ENCODE measurements at regions not wholly inside any gene's neighbourhood (a gene's known extent, or its start where the extent isn't known, plus 50 kb on each side); places are given as distances from the start of the nearest gene placed in this dataset.

GRCh38 chr21:21690068-21690665, 692.0 kb downstream of the NCAM2 start:
- no peak for DNase-seq
- TF ChIP-seq, protein P1, sequence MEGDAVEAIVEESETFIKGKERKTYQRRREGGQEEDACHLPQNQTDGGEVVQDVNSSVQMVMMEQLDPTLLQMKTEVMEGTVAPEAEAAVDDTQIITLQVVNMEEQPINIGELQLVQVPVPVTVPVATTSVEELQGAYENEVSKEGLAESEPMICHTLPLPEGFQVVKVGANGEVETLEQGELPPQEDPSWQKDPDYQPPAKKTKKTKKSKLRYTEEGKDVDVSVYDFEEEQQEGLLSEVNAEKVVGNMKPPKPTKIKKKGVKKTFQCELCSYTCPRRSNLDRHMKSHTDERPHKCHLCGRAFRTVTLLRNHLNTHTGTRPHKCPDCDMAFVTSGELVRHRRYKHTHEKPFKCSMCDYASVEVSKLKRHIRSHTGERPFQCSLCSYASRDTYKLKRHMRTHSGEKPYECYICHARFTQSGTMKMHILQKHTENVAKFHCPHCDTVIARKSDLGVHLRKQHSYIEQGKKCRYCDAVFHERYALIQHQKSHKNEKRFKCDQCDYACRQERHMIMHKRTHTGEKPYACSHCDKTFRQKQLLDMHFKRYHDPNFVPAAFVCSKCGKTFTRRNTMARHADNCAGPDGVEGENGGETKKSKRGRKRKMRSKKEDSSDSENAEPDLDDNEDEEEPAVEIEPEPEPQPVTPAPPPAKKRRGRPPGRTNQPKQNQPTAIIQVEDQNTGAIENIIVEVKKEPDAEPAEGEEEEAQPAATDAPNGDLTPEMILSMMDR (IDR thresholded peaks at IDR 0.05; ENCODE audit: unreplicated experiment): no peak
- Mint-ChIP-seq H3K4me1 (ENCODE audit: low read depth, unreplicated experiment) (no peaks in the 10 kb centered on the region), H3K27ac (ENCODE audit: unreplicated experiment) (no peak overlapping the region), H3K9me3 (ENCODE audit: low read depth, unreplicated experiment) (peaks cover 6% of the 10 kb centered on the region), H3K4me3 (ENCODE audit: low read depth, unreplicated experiment) (no peak overlapping the region), H3K27me3 (ENCODE audit: unreplicated experiment) (no peaks in the 10 kb centered on the region), H3K36me3 (ENCODE audit: insufficient read depth, unreplicated experiment) (no peaks in the 10 kb centered on the region)
- CTCF ChIA-PET: no interaction called here
- intact Hi-C loops (cut with micrococcal nuclease; ENCODE audit: unreplicated experiment): no loop called here
- no TSS peak for BruUV-seq (replicated peaks)

DNA sequence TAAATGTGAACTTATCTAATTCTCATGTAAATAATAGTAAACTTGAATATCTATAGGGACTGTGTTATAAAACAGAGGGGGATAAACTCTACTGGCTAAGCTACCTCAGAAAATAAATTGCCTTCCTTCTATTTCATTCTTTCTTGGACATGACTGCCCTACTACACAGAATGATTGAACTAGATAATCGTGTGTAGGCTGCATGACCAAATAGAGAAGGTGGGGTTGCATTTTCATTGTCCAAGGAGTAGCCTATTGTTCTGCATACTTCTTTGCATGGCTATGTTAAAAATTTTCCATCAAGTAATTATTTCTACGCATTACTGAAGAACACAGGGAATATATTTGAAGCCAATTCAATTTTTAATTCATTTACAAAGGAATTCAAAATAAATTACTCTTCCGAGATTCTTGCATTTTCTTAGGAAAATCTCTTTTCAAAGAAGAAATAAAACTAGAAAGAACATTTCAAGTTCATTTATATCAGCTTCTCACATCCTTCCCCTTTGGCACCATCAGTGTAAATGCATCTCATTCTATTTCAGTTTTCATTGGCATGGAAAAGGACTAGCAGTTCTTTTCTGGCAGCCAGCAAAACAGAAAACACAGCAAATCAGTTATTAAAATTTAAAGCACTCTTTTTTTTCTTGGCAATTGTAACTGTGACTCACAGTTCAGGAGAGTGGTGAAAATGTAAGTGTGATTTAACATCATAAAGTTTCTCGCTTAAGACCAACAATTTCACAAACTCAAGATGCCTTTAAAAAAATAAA, 714.7 kb downstream of the NCAM2 start:
- Mint-ChIP-seq H3K36me3 (ENCODE audit: insufficient read depth, unreplicated experiment) (no peaks in the 10 kb centered on the region), H3K4me3 (ENCODE audit: low read depth, unreplicated experiment) (no peak overlapping the region), H3K4me1 (ENCODE audit: low read depth, unreplicated experiment) (no peaks in the 10 kb centered on the region), H3K27me3 (ENCODE audit: unreplicated experiment) (no peaks in the 10 kb centered on the region), H3K27ac (ENCODE audit: unreplicated experiment) (no peak overlapping the region), H3K9me3 (ENCODE audit: low read depth, unreplicated experiment) (peaks cover 7% of the 10 kb centered on the region)
- no peak for DNase-seq
- CTCF ChIA-PET: no interaction called here
- TF ChIP-seq, protein P1 (IDR thresholded peaks at IDR 0.05; ENCODE audit: unreplicated experiment): no peak
- no TSS peak for BruUV-seq (replicated peaks)
- intact Hi-C loops (cut with micrococcal nuclease; ENCODE audit: unreplicated experiment): no loop called here

DNA sequence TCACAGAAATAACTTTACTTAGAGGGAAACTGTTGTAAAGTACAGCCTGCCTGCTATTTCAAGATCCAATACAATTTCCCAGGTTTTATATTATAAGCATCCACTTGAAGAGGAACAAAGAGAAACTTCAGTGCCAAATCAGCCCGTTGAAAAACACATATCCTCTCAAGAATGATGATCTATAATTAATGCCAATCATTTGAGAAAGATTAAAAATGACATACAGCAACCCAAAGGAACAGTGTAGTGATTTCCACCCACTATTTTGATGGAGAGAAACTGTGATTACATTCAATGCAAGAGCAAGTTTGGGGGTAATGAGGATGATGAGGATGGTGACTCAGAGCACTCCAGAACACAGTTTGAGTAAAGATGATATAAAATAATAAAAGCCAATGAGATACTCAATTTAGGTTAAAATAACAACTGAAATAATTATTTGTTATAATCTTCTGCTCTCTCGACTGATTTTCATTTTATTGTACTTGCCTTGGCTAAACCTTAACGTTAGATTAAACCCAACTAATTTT, 715.5 kb downstream of the NCAM2 start:
- intact Hi-C loops (cut with micrococcal nuclease; ENCODE audit: unreplicated experiment): no loop called here
- Mint-ChIP-seq H3K4me3 (ENCODE audit: low read depth, unreplicated experiment) (no peak overlapping the region), H3K4me1 (ENCODE audit: low read depth, unreplicated experiment) (no peaks in the 10 kb centered on the region), H3K36me3 (ENCODE audit: insufficient read depth, unreplicated experiment) (no peaks in the 10 kb centered on the region), H3K27ac (ENCODE audit: unreplicated experiment) (no peak overlapping the region), H3K27me3 (ENCODE audit: unreplicated experiment) (no peaks in the 10 kb centered on the region), H3K9me3 (ENCODE audit: low read depth, unreplicated experiment) (peaks cover 7% of the 10 kb centered on the region)
- CTCF ChIA-PET: no interaction called here
- DNase-seq: no peak
- TF ChIP-seq, protein P1 (IDR thresholded peaks at IDR 0.05; ENCODE audit: unreplicated experiment): no peak
- BruUV-seq (replicated peaks): no TSS peak

DNA sequence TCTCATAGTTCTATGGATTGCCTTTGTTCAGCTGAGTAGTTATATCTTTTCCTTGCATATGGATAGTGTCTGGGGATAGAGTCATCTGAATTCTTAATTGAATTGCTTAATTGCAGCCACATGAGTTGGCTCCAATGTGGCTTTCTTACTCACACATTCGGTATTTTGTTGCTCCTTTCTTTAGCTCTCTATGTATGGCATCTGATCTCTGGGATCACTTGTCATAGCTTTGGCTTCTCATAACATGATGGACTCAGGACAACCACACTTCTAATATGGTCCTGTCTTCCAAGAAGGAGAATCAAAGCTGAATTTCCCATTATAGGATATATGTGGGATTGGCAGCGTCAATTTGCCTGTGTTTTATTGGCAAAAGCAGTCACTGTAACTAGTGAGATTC, 716.2 kb downstream of the NCAM2 start:
- Mint-ChIP-seq H3K27me3 (ENCODE audit: unreplicated experiment) (no peaks in the 10 kb centered on the region), H3K4me3 (ENCODE audit: low read depth, unreplicated experiment) (no peak overlapping the region), H3K9me3 (ENCODE audit: low read depth, unreplicated experiment) (peaks cover 10% of the 10 kb centered on the region), H3K27ac (ENCODE audit: unreplicated experiment) (no peak overlapping the region), H3K4me1 (ENCODE audit: low read depth, unreplicated experiment) (no peaks in the 10 kb centered on the region), H3K36me3 (ENCODE audit: insufficient read depth, unreplicated experiment) (no peaks in the 10 kb centered on the region)
- intact Hi-C loops (cut with micrococcal nuclease; ENCODE audit: unreplicated experiment): no loop called here
- TF ChIP-seq, protein P1 (IDR thresholded peaks at IDR 0.05; ENCODE audit: unreplicated experiment): no peak
- no peak for DNase-seq
- CTCF ChIA-PET: no interaction called here
- BruUV-seq (replicated peaks): no TSS peak

All from Calu3 (cell line).